ENCODE measurements at regions not wholly inside any gene's neighbourhood (a gene's known extent, or its start where the extent isn't known, plus 50 kb on each side); places are given as distances from the start of the nearest gene placed in this dataset.
"Not testable (repeated sequence)": the region's sequence is repeated elsewhere in the genome, so short reads cannot be mapped to it uniquely, and the experiment has no call there.

DNA sequence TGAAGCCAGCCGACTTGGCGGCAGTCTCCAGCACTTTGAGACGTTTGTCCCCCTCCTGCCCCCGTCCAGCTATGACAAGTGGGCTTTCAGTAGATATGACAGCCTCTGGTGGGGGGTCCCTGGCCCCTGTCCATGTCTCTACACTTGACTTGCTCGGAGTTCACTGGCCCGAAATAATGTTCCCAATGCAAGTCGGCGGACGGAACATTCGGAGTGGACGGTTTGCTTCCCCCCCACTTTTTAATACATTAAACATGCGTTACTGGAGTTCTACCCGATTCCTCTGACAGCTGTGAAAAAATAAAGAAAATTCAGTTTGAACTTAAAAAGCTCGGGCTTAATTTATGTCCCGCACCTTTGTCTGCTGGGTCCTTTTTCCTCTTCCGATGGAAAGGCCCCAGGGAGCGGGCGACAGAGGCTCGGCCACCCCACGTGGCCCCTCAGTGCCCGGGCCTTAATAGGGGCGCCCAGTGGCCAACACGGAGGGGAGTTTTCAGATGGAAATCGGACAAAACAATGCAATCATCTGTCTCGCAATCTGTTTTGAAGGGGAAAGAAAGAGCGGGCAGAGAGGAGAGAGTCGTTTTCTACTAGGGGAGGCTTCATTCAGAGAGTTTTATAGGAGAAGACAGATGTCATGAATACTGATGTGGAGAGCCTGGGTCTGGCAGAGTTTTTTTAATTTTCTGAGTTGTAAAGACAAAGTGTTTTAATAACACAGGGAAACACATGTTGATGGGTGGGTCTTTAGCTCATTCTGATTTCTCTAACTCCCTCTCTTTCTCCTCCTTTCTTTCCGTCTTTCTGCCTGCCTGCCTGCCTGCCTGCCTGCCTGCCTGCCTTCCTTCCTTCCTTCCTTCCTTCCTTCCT is 50.2 kb downstream of the SMIM38 start:
- no peak overlapping the region for H3K4me3 ChIP-seq (ENCODE audit: low read depth, low read length)
- TF ChIP-seq CTCF (IDR thresholded peaks at IDR 0.05; ENCODE audit: low read depth, low read length, missing control alignments), result no peak
- DNase-seq (ENCODE audit: low read depth), result no peak
- in situ Hi-C loops (cut with HindIII; ENCODE audit: low sequenced_read_pairs), result no loop called here

GRCh38 chr11:69206613-69206965 is 50.9 kb downstream of the SMIM38 start:
- in situ Hi-C loops (cut with HindIII; ENCODE audit: low sequenced_read_pairs); H3K4me3 ChIP-seq (ENCODE audit: low read depth, low read length); DNase-seq (ENCODE audit: low read depth): not testable (repeated sequence)

DNA sequence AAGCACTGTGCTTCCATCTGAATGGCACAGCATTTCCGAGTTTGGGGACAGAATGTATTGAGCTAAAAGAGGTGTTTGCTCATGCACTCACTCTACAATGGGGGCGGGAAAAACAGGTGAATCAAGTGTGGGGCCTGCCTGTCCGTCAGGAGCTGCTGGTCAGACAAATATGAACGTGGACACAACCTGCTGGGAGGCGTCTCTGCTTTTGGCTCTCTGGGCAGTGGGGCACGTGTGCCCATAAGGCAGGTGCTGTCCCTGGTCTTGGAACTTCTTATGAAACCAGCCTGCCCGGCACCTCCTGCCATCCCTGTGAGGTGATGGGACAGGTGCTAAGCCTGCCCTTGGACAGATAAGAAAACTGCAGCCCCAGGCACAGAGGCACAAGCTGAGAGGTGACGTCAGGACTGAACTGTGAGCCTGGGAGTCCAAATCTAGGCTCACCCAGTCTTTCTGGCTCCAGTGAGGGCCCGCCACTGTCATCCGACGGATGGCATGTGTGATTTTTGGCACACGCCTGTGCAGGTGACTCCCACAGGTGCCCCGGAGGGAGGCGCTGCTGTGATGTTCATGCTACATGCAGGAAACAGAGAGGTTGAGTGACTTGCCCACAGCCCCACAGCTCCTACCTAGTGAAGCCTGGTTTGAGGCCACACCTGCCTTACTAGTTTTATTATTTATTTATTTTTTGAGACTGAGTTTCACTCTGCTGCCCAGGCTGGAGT is 51.6 kb downstream of the SMIM38 start:
- in situ Hi-C loops (cut with HindIII; ENCODE audit: low sequenced_read_pairs), result no loop called here
- H3K4me3 ChIP-seq (ENCODE audit: low read depth, low read length), result no peak overlapping the region
- TF ChIP-seq CTCF (IDR thresholded peaks at IDR 0.05; ENCODE audit: low read depth, low read length, missing control alignments), result no peak
- DNase-seq (ENCODE audit: low read depth), result no peak

GRCh38 chr11:69208190-69209037 is 52.7 kb downstream of the SMIM38 start:
- no peak for DNase-seq (ENCODE audit: low read depth)
- in situ Hi-C loops (cut with HindIII; ENCODE audit: low sequenced_read_pairs), result no loop called here
- no peak overlapping the region for H3K4me3 ChIP-seq (ENCODE audit: low read depth, low read length)
- no peak for TF ChIP-seq CTCF (IDR thresholded peaks at IDR 0.05; ENCODE audit: low read depth, low read length, missing control alignments)

DNA sequence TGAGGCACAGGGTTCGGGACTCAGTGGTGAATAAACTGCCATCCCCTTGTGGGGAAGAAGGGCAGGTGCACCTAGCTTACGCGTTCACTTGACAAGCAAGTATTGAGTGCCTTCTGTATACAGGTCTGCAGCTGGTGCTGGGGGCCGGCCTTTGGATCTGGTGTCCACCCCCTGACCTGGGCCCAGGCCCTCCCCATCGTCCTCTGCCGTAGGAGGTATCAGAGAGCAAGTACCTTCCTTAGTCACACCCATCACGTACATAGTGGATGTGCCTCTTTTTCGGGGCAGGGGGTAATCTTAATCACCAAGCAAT is 53.3 kb downstream of the SMIM38 start:
- in situ Hi-C loops (cut with HindIII; ENCODE audit: low sequenced_read_pairs), result no loop called here
- TF ChIP-seq CTCF (IDR thresholded peaks at IDR 0.05; ENCODE audit: low read depth, low read length, missing control alignments), result no peak

GRCh38 chr11:69209421-69210309 is 53.9 kb downstream of the SMIM38 start:
- no peak overlapping the region for H3K4me3 ChIP-seq (ENCODE audit: low read depth, low read length)
- no peak for DNase-seq (ENCODE audit: low read depth)
- in situ Hi-C loops (cut with HindIII; ENCODE audit: low sequenced_read_pairs), result no loop called here
- no peak for TF ChIP-seq CTCF (IDR thresholded peaks at IDR 0.05; ENCODE audit: low read depth, low read length, missing control alignments)

More for the DNA sequence above, 53.3 kb downstream of the SMIM38 start:
- DNase-seq (ENCODE audit: low read depth), result no peak
- no peak overlapping the region for H3K4me3 ChIP-seq (ENCODE audit: low read depth, low read length)

All from astrocyte of the cerebellum (primary cell).